AG04450 (cell line): ENCODE measurements at regions not wholly inside any gene's neighbourhood (a gene's known extent, or its start where the extent isn't known, plus 50 kb on each side); places are given as distances from the start of the nearest gene placed in this dataset.

Experiments
- CTCF ChIA-PET: fragments of 300-600, 350-600 bp; formaldehyde crosslinking; extraction: SDS; loops from one replicate; lab custom pipeline; 2022; ENCODE audit warnings: antibody characterized with exemption, inconsistent platforms; lab: Charles Lee
- POLR2A ChIA-PET: fragments of 350-600 bp; formaldehyde crosslinking; extraction: SDS; loops from one replicate; lab custom pipeline; 2021; ENCODE audit warnings: antibody characterized with exemption, inconsistent platforms; lab: Yijun Ruan, JAX
- DNase-seq: peaks from one replicate; pipeline ENCODE4 v3.0.0-alpha.2; 2011; ENCODE audit warnings: low read depth, low spot score
- H3K27ac ChIP-seq: one replicate; pipeline ENCODE4 v1.5.1; 2012; ENCODE audit warnings: low read depth, low read length, control low read depth
- H3K27me3 ChIP-seq: one replicate; pipeline ENCODE4 v1.6.0; 2012; ENCODE audit warnings: low read length; ENCODE audit not compliant: control insufficient read depth, insufficient read depth
- H3K4me3 ChIP-seq: 2 replicates; pipeline ENCODE4 v1.5.1; 2011; ENCODE audit warnings: mild to moderate bottlenecking, low read depth, low read length, control low read depth
- H3K9me3 ChIP-seq: 2 replicates; pipeline ENCODE4 v1.5.1; 2012; ENCODE audit warnings: low read length; ENCODE audit not compliant: control insufficient read depth, insufficient read depth
- TF ChIP-seq, protein P1 (sequence below): IDR thresholded peaks from 2 replicates; pipeline ENCODE4 v1.5.1; 2011; ENCODE audit warnings: low read depth, low read length, control low read depth, inconsistent platforms

DNA sequence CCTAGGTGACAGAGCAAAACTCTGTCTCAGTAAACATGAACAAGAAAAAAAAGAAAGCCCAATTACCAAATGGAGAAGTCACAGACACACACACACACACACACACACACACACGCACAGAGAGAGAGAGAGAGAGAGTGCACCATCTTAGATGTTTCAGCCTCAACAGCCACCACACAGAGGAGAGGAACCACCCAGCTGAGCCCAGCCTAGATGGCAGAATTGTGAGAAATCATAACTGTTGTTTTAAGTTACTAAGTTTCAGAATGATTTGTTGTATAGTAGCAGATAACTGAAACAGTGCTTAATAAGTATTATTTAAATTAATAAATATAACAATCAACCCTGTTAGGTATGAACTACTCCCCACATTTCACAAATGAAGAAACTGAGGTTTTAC lies 321.2 kb downstream of the ZNF621 start:
- DNase-seq = no peak
- TF ChIP-seq, protein P1, sequence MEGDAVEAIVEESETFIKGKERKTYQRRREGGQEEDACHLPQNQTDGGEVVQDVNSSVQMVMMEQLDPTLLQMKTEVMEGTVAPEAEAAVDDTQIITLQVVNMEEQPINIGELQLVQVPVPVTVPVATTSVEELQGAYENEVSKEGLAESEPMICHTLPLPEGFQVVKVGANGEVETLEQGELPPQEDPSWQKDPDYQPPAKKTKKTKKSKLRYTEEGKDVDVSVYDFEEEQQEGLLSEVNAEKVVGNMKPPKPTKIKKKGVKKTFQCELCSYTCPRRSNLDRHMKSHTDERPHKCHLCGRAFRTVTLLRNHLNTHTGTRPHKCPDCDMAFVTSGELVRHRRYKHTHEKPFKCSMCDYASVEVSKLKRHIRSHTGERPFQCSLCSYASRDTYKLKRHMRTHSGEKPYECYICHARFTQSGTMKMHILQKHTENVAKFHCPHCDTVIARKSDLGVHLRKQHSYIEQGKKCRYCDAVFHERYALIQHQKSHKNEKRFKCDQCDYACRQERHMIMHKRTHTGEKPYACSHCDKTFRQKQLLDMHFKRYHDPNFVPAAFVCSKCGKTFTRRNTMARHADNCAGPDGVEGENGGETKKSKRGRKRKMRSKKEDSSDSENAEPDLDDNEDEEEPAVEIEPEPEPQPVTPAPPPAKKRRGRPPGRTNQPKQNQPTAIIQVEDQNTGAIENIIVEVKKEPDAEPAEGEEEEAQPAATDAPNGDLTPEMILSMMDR = no peak
- Histone ChIP-seq H3K4me3 (no peak overlapping the region), H3K27ac (no peak overlapping the region), H3K9me3 (no peaks in the 10 kb centered on the region), H3K27me3 (no peaks in the 10 kb centered on the region)
- ChIA-PET POLR2A (no interaction called here), CTCF (no interaction called here)

DNA sequence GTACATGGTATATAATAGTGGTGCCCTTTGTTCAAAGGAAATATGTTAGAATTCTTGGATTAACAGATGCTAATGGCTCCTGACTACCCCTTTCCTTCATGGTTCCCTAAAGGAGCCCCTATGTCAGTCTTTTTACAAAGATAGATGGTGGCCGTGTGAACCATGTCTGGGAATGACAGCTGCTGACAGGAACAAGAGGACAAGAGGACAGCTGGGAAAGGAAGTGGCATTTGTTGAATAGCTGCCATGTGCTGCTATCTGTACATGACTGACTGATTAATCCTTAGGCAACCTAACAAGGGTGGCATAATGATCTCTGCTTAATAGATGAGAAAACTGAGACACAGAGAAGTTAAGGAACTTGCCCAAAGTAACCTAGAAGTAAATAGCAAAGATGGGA lies 321.7 kb downstream of the ZNF621 start:
- Histone ChIP-seq H3K27ac (no peak overlapping the region), H3K9me3 (no peaks in the 10 kb centered on the region), H3K27me3 (no peaks in the 10 kb centered on the region), H3K4me3 (no peak overlapping the region)
- TF ChIP-seq, protein P1 = no peak
- CTCF ChIA-PET = no interaction called here
- DNase-seq = no peak
- POLR2A ChIA-PET = no interaction called here

DNA sequence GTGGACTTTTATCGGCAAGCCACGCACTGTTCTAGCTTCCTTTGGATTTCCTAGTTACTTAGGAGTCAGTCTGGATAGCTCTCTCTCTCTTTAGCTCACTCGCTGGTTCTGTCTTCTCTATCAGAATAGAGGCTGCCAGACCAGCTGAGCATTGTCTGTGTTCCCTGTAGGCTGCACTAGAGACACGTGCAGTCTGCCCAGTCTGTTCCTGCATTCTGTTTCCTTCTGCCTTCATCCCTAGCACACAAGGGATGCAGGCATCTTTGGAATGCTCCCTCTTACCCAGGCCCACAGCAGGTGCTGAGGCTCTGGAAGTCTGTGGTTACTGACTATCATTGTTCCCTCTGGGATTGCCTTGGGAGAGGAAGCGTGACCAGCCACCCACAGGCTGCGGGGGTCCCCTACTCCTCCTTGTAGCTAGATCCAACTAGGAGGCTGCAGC lies 322.8 kb downstream of the ZNF621 start:
- Histone ChIP-seq H3K4me3 (no peak overlapping the region), H3K9me3 (no peaks in the 10 kb centered on the region), H3K27ac (no peak overlapping the region), H3K27me3 (no peaks in the 10 kb centered on the region)
- no peak for DNase-seq
- POLR2A ChIA-PET = no interaction called here
- CTCF ChIA-PET = no interaction called here
- TF ChIP-seq, protein P1 = no peak

DNA sequence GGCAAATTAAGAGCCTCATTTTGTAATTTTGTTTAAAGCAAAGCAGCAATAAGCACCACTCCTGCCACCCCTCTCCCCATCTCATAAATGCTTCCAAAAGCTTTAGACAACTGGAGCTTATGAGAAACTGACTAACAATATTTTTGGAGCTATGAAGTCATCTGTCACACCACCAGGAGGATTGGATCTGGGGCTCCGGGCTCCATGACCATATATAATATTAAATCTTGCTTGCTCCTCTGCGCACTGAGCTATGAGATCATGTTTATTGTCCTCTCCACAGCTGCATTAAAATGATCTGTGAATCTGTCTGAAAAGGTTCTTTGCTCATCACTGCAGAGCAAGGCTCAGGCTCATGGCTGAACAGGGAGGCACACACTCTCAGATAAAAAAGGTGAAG lies 323.7 kb downstream of the ZNF621 start:
- no peak for DNase-seq
- ChIA-PET POLR2A (no interaction called here), CTCF (no interaction called here)
- Histone ChIP-seq H3K27me3 (no peaks in the 10 kb centered on the region), H3K4me3 (no peak overlapping the region), H3K27ac (no peak overlapping the region), H3K9me3 (no peaks in the 10 kb centered on the region)
- TF ChIP-seq, protein P1 = no peak

DNA sequence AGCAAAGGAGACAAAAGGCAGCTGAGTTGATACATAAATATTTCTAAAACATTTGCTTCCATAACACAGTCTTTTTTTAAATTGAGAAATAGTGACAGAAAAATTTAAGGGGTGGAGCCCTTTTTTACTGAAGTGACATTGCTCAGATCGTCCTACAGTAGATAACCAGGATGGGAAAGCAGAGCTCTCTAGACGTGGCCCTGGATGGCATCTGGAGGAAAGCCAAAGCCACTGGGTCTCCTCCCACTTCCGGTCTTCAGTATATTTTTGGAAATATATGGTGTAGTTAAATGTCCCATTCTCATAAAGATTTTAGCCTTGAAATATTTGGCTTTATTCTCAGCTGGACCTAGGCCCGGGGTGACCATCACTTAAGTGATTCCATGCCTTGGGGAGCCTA lies 326.1 kb downstream of the ZNF621 start:
- ChIA-PET CTCF (no interaction called here), POLR2A (no interaction called here)

More for the DNA sequence above, 326.1 kb downstream of the ZNF621 start:
- H3K27me3 ChIP-seq = no peaks in the 10 kb centered on the region
- DNase-seq = no peak
- H3K4me3 ChIP-seq = no peak overlapping the region
- TF ChIP-seq, protein P1 = no peak
- no peaks in the 10 kb centered on the region for H3K9me3 ChIP-seq
- H3K27ac ChIP-seq = no peak overlapping the region
